Sigmoid colon (tissue), 6 donors: ENCODE measurements at regions not wholly inside any gene's neighbourhood (a gene's known extent, or its start where the extent isn't known, plus 50 kb on each side); places are given as distances from the start of the nearest gene placed in this dataset.

ENCODE experiments used
- DNase-seq: peaks from one replicate; pipeline ENCODE4 v3.0.0-alpha.2; 2019
- H3K27ac ChIP-seq, 4 donors: fragments of 200-600 bp; sonication (generic); one replicate each; pipeline ENCODE4 v1.5.1; 2016 to 2019; ENCODE audit warnings: mild to moderate bottlenecking in 1 of 4
- H3K27me3 ChIP-seq, 3 donors: fragments of 200-600 bp; sonication (generic); one replicate each; pipeline ENCODE4 v1.5.1; 2019; ENCODE audit warnings: mild to moderate bottlenecking in 1 of 3
- H3K36me3 ChIP-seq, 4 donors: fragments of 200-600 bp; sonication (generic); one replicate each; pipeline ENCODE4 v1.5.1; 2016 to 2019
- H3K4me1 ChIP-seq, 4 donors: fragments of 200-600 bp; sonication (generic); one replicate each; pipeline ENCODE4 v1.5.1; 2017 to 2019
- H3K4me3 ChIP-seq, 4 donors: fragments of 200-600 bp; sonication (generic); one replicate each; pipeline ENCODE4 v1.5.1; 2017 to 2019; ENCODE audit warnings: mild to moderate bottlenecking in 2 of 4, moderate library complexity in 1 of 4
- H3K9me3 ChIP-seq, 4 donors: fragments of 200-600 bp in 3 of 4; sonication (generic) in 3 of 4; one replicate each; pipeline versions ENCODE4 v1.5.1 to v1.6.1; 2013 to 2019
- EP300 ChIP-seq, 4 donors: sonication (generic); formaldehyde crosslinking; IDR thresholded peaks; one replicate each; pipeline ENCODE4 v1.6.1; 2017; ENCODE audit warnings: antibody characterized with exemption in 4 of 4
- POLR2A ChIP-seq, 2 donors: fragments of 450-650 bp; IDR thresholded peaks; one replicate each; pipeline ENCODE4 v1.6.1; 2016; ENCODE audit warnings: antibody characterized with exemption in 2 of 2, mild to moderate bottlenecking in 2 of 2, moderate library complexity in 2 of 2
- POLR2AphosphoS5 ChIP-seq, 4 donors: sonication (generic); formaldehyde crosslinking; IDR thresholded peaks; one replicate each; pipeline ENCODE4 v1.6.1; 2017; ENCODE audit warnings: antibody characterized with exemption in 4 of 4
- WGBS, 2 donors: extraction: QIAGEN DNeasy Blood & Tissue Kit; methylation state at CpG; one replicate each; pipeline ENCODE4 v1.1.7; 2013; 5-methylcytosine and 5-hydroxymethylcytosine counted together
- intact Hi-C: fragments of 100-400 bp; cut with DNase I; formaldehyde crosslinking; loops from one replicate; pipeline ENCODE4 v1.15.1; 2023
- TF ChIP-seq, protein P1 (sequence below), 4 experiments: fragments of 450-650 bp in 3 of 4; fragments of 200-600 bp in 1 of 4; IDR thresholded peaks; one replicate each; pipeline ENCODE4 v1.5.1; 2016 to 2019; ENCODE audit warnings: antibody characterized with exemption in 4 of 4, mild to moderate bottlenecking in 3 of 4, moderate library complexity in 2 of 4
- donor health status: healthy with polysubstance abuse.
- donor health status: healthy.

DNA sequence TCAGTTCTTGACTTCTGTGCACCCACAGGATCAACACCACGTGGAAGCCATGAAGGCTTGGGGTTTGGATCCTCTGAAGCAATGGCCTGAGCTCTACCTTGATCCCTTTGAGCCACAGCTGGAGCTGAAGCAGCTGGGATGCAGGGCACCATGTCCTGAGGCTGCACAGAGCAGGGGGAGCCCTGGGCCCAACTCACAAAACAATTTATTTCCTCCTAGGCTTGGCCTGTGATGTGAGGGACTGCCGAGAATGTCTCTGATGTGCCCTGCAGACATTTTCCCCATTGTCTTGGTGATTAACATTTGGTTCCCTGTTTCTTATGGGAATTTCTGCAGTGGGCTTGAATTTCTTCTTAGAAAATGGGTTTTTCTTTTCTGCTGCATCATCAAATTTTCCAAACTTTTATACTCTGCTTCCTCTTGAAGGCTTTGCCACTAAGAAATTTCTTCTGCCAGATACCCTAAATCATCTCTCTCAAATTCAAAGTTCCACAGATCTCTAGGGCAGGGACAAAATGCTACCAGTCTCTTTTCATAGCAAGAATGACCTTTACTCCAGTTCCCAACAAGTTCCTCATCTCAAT lies 288.2 kb downstream of the CCDC59 start:
- no peak for DNase-seq
- no peaks in the 10 kb centered on the region for H3K36me3 ChIP-seq
- H3K9me3 ChIP-seq, result no peaks in the 10 kb centered on the region
- H3K27ac ChIP-seq, result no peak overlapping the region
- no peaks in the 10 kb centered on the region for H3K27me3 ChIP-seq
- TF ChIP-seq POLR2AphosphoS5 (IDR thresholded peaks at IDR 0.05) (no peak), POLR2A (IDR thresholded peaks at IDR 0.05) (no peak), EP300 (IDR thresholded peaks at IDR 0.05) (no peak)
- TF ChIP-seq, protein P1, sequence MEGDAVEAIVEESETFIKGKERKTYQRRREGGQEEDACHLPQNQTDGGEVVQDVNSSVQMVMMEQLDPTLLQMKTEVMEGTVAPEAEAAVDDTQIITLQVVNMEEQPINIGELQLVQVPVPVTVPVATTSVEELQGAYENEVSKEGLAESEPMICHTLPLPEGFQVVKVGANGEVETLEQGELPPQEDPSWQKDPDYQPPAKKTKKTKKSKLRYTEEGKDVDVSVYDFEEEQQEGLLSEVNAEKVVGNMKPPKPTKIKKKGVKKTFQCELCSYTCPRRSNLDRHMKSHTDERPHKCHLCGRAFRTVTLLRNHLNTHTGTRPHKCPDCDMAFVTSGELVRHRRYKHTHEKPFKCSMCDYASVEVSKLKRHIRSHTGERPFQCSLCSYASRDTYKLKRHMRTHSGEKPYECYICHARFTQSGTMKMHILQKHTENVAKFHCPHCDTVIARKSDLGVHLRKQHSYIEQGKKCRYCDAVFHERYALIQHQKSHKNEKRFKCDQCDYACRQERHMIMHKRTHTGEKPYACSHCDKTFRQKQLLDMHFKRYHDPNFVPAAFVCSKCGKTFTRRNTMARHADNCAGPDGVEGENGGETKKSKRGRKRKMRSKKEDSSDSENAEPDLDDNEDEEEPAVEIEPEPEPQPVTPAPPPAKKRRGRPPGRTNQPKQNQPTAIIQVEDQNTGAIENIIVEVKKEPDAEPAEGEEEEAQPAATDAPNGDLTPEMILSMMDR (IDR thresholded peaks at IDR 0.05), result no peak
- no peaks in the 10 kb centered on the region for H3K4me1 ChIP-seq
- intact Hi-C loops, result no loop called here
- 39 to 55% methylated on average over 2 of the region's 2 CpGs for WGBS, 2 donors
- H3K4me3 ChIP-seq, result no peak overlapping the region

- intact Hi-C loops, result no loop called here
- no peak overlapping the region for H3K27ac ChIP-seq
- H3K4me3 ChIP-seq, result no peak overlapping the region
- no peaks in the 10 kb centered on the region for H3K9me3 ChIP-seq
- H3K4me1 ChIP-seq, result no peaks in the 10 kb centered on the region
- H3K27me3 ChIP-seq, result no peaks in the 10 kb centered on the region
- no peak for DNase-seq
- 49 to 60% methylated on average over 3 of the region's 3 CpGs for WGBS, 2 donors
- no peaks in the 10 kb centered on the region for H3K36me3 ChIP-seq
- TF ChIP-seq POLR2A (IDR thresholded peaks at IDR 0.05) (no peak), EP300 (IDR thresholded peaks at IDR 0.05) (no peak), POLR2AphosphoS5 (IDR thresholded peaks at IDR 0.05) (no peak)
- TF ChIP-seq, protein P1 (IDR thresholded peaks at IDR 0.05), result no peak
Measured at GRCh38 chr12:82058197-82058596, 299.0 kb upstream of the PPFIA2 start.

DNA sequence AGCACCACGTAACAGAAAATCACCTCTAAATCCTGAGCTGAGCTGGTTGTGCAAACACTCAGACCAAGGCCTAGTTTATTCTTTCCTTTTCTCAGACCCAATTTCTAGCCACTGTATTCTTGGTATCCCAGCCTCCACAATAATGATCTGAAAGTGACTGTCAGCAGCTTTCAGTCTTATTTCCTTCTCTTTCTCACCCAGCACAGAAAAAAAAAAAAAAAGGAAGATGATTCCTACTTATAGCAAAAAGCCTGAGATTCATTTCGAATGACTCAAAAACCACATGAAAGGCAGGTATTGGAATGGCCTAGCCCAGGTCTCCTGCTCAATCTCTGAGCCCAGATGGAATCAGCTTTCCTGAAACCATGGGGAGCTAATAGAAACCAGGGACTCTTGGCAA lies 298.6 kb upstream of the PPFIA2 start:
- Histone ChIP-seq H3K9me3 (no peaks in the 10 kb centered on the region), H3K4me3 (no peak overlapping the region), H3K27me3 (no peaks in the 10 kb centered on the region), H3K36me3 (no peaks in the 10 kb centered on the region), H3K27ac (no peak overlapping the region), H3K4me1 (no peaks in the 10 kb centered on the region)
- TF ChIP-seq POLR2AphosphoS5 (IDR thresholded peaks at IDR 0.05) (no peak), EP300 (IDR thresholded peaks at IDR 0.05) (no peak), POLR2A (IDR thresholded peaks at IDR 0.05) (no peak)
- TF ChIP-seq, protein P1 (IDR thresholded peaks at IDR 0.05), result no peak
- 64 to 71% methylated on average over 2 of the region's 2 CpGs for WGBS, 2 donors
- intact Hi-C loops, result no loop called here
- no peak for DNase-seq

GRCh38 chr12:82055391-82055790 lies 296.2 kb upstream of the PPFIA2 start:
- Histone ChIP-seq H3K4me3 (no peak overlapping the region), H3K36me3 (no peaks in the 10 kb centered on the region), H3K27ac (no peak overlapping the region), H3K27me3 (no peaks in the 10 kb centered on the region), H3K4me1 (no peaks in the 10 kb centered on the region), H3K9me3 (no peaks in the 10 kb centered on the region)
- 26 to 47% methylated on average over 1 of the region's 1 CpG for WGBS, 2 donors
- TF ChIP-seq, protein P1 (IDR thresholded peaks at IDR 0.05), result no peak
- TF ChIP-seq POLR2AphosphoS5 (IDR thresholded peaks at IDR 0.05) (no peak), EP300 (IDR thresholded peaks at IDR 0.05) (no peak)
- intact Hi-C loops, result no loop called here
- DNase-seq, result no peak

DNA sequence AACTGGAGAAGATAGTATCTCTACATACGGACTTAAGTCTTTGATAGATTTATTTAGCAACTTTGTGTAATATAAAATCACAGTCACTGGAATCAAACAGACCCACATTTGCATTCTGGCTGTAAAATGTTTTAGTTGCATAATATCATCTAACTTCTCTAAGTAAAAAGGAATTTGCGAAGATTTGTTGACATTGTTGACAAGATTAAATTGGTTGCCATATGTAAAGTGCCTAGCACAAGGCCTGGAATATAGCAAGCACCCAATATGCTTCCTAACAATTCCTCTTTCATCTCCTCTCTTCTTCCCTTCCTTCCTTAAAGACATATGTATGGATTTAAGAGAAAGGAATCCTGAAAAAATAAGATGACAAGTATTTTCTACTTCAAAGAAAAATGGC lies 295.4 kb upstream of the PPFIA2 start:
- no peak overlapping the region for H3K27ac ChIP-seq
- DNase-seq, result no peak
- no peak overlapping the region for H3K4me3 ChIP-seq
- H3K4me1 ChIP-seq, result no peaks in the 10 kb centered on the region
- H3K9me3 ChIP-seq, result no peaks in the 10 kb centered on the region
- WGBS, 2 donors, result 67 to 83% methylated on average over 2 of the region's 2 CpGs
- no peaks in the 10 kb centered on the region for H3K36me3 ChIP-seq
- intact Hi-C loops, result no loop called here
- H3K27me3 ChIP-seq, result no peaks in the 10 kb centered on the region
- TF ChIP-seq POLR2A (IDR thresholded peaks at IDR 0.05) (no peak), POLR2AphosphoS5 (IDR thresholded peaks at IDR 0.05) (no peak), EP300 (IDR thresholded peaks at IDR 0.05) (no peak)
- TF ChIP-seq, protein P1 (IDR thresholded peaks at IDR 0.05), result no peak
